H9 (cell line): ENCODE measurements at regions not wholly inside any gene's neighbourhood (a gene's known extent, or its start where the extent isn't known, plus 50 kb on each side); places are given as distances from the start of the nearest gene placed in this dataset.

Source experiments
- DNase-seq: peaks from one replicate; pipeline ENCODE4 v3.0.0-alpha.2; 2017
- H2AFZ ChIP-seq: one replicate; pipeline ENCODE4 v1.6.1; 2013; ENCODE audit warnings: mild to moderate bottlenecking, low read length, control low read depth, moderate library complexity
- H2AK5ac ChIP-seq: 2 replicates; pipeline ENCODE4 v1.6.1; 2013; ENCODE audit warnings: low read length, control low read depth, mixed read lengths; ENCODE audit not compliant: insufficient read length
- H2BK120ac ChIP-seq: one replicate; pipeline ENCODE4 v1.6.1; 2013; ENCODE audit warnings: low read depth, mild to moderate bottlenecking, low read length, control low read depth, inconsistent platforms; ENCODE audit not compliant: poor library complexity, severe bottlenecking
- H2BK12ac ChIP-seq: 2 replicates; pipeline ENCODE4 v1.6.1; 2013; ENCODE audit warnings: low read length, control low read depth, mixed read lengths, low read depth; ENCODE audit not compliant: insufficient read length
- H2BK15ac ChIP-seq: 2 replicates; pipeline ENCODE4 v1.6.1; 2013; ENCODE audit warnings: low read depth, low read length, control low read depth
- H2BK20ac ChIP-seq: one replicate; pipeline ENCODE4 v1.6.1; 2013; ENCODE audit warnings: low read depth, mild to moderate bottlenecking, low read length, control low read depth, inconsistent platforms; ENCODE audit not compliant: poor library complexity, severe bottlenecking
- H2BK5ac ChIP-seq: 2 replicates; pipeline ENCODE4 v1.6.1; 2013; ENCODE audit warnings: low read length, control low read depth, mixed read lengths; ENCODE audit not compliant: insufficient read length
- H3K14ac ChIP-seq: 2 replicates; pipeline ENCODE4 v1.6.1; 2013; ENCODE audit warnings: low read length, control low read depth; ENCODE audit not compliant: insufficient read depth
- H3K18ac ChIP-seq: 2 replicates; pipeline ENCODE4 v1.6.1; 2013; ENCODE audit warnings: low read depth, mild to moderate bottlenecking, mixed read lengths, low read length, control low read depth; ENCODE audit not compliant: insufficient read length
- H3K23ac ChIP-seq: 2 replicates; pipeline ENCODE4 v1.6.1; 2013; ENCODE audit warnings: low read length, control low read depth, mixed read lengths, low read depth; ENCODE audit not compliant: insufficient read length
- H3K23me2 ChIP-seq: 2 replicates; pipeline ENCODE4 v1.6.1; 2013; ENCODE audit warnings: low read depth, mild to moderate bottlenecking, mixed read lengths, low read length, control low read depth; ENCODE audit not compliant: insufficient read length, poor library complexity, severe bottlenecking
- H3K27ac ChIP-seq: 2 replicates; pipeline ENCODE4 v1.5.1; 2013; ENCODE audit warnings: low read length, control low read depth, mixed read lengths, low read depth; ENCODE audit not compliant: insufficient read length
- H3K27me3 ChIP-seq: 2 replicates; pipeline ENCODE4 v1.6.1; 2013; ENCODE audit warnings: low read length, control low read depth, inconsistent platforms; ENCODE audit not compliant: insufficient read depth
- H3K4ac ChIP-seq: 2 replicates; pipeline ENCODE4 v1.6.1; 2013; ENCODE audit warnings: low read depth, mild to moderate bottlenecking, control low read depth, inconsistent platforms, low read length, moderate library complexity
- H3K4me1 ChIP-seq: 2 replicates; pipeline ENCODE4 v1.6.1; 2013; ENCODE audit warnings: low read length, control low read depth, inconsistent platforms; ENCODE audit not compliant: insufficient read depth
- H3K4me2 ChIP-seq: 2 replicates; pipeline ENCODE4 v1.6.1; 2013; ENCODE audit warnings: low read length, control low read depth, mixed read lengths; ENCODE audit not compliant: insufficient read length, insufficient read depth
- H3K56ac ChIP-seq: 2 replicates; pipeline ENCODE4 v1.6.1; 2013; ENCODE audit warnings: low read depth, mild to moderate bottlenecking, mixed read lengths, low read length, control low read depth; ENCODE audit not compliant: insufficient read length
- H3K79me1 ChIP-seq: 2 replicates; pipeline ENCODE4 v1.6.1; 2013; ENCODE audit warnings: low read depth, mild to moderate bottlenecking, moderate library complexity, low read length, control low read depth, inconsistent platforms; ENCODE audit not compliant: insufficient read depth, poor library complexity, severe bottlenecking
- H3K79me2 ChIP-seq: 2 replicates; pipeline ENCODE4 v1.6.1; 2013; ENCODE audit warnings: low read length, control low read depth, inconsistent platforms; ENCODE audit not compliant: insufficient read depth
- H3K9ac ChIP-seq: 2 replicates; pipeline ENCODE4 v1.6.1; 2013; ENCODE audit warnings: low read length, control low read depth, mixed read lengths; ENCODE audit not compliant: insufficient read length; ENCODE audit errors: extremely low read depth
- H3K9me3 ChIP-seq: one replicate; pipeline ENCODE4 v1.6.1; 2013; ENCODE audit warnings: low read depth, low read length, inconsistent platforms; ENCODE audit not compliant: control insufficient read depth
- H3T11ph ChIP-seq: one replicate; pipeline ENCODE4 v1.6.1; 2013; ENCODE audit warnings: mild to moderate bottlenecking, low read length, control low read depth, inconsistent platforms
- H4K20me1 ChIP-seq: one replicate; pipeline ENCODE4 v1.6.1; 2013; ENCODE audit not compliant: control insufficient read depth, insufficient read length, insufficient read depth
- H4K5ac ChIP-seq: 2 replicates; pipeline ENCODE4 v1.6.1; 2013; ENCODE audit warnings: low read depth, mild to moderate bottlenecking, mixed read lengths, low read length, control low read depth; ENCODE audit not compliant: insufficient read length
- H4K8ac ChIP-seq: replicated peaks from 2 replicates; pipeline ENCODE4 v1.6.1; 2013; ENCODE audit warnings: low read length, control low read depth, mixed read lengths, low read depth; ENCODE audit not compliant: insufficient read length
- H4K91ac ChIP-seq: 2 replicates; pipeline ENCODE4 v1.6.1; 2013; ENCODE audit warnings: low read depth, mild to moderate bottlenecking, moderate library complexity, mixed read lengths, low read length, control low read depth; ENCODE audit not compliant: insufficient read length
- H3K27ac Mint-ChIP-seq, 3 experiments: 2 replicates in 2 of 3; 3 replicates in 1 of 3; pipeline ENCODE4 v1.8.0; 2020 to 2021; ENCODE audit warnings: mixed read lengths in 3 of 3, mild to moderate bottlenecking in 1 of 3, moderate library complexity in 1 of 3
- H3K27me3 Mint-ChIP-seq: 2 replicates; pipeline ENCODE4 v1.8.0; 2021; ENCODE audit warnings: low read depth, mild to moderate bottlenecking, moderate library complexity, mixed read lengths
- H3K36me3 Mint-ChIP-seq, 3 experiments: 2 replicates in 2 of 3; 3 replicates in 1 of 3; pipeline ENCODE4 v1.8.0; 2020 to 2021; ENCODE audit warnings: low read depth in 3 of 3, mixed read lengths in 3 of 3; ENCODE audit not compliant: insufficient read depth in 1 of 3
- H3K4me1 Mint-ChIP-seq, 2 experiments: 2 replicates each; pipeline ENCODE4 v1.8.0; 2020; ENCODE audit warnings: mixed read lengths in 2 of 2
- H3K4me3 Mint-ChIP-seq, 2 experiments: 2 replicates in 1 of 2; 3 replicates in 1 of 2; pipeline ENCODE4 v1.8.0; 2020 to 2021; ENCODE audit warnings: mild to moderate bottlenecking in 2 of 2, mixed read lengths in 2 of 2, moderate library complexity in 1 of 2
- H3K9me3 Mint-ChIP-seq, 2 experiments: 2 replicates in 1 of 2; 3 replicates in 1 of 2; pipeline ENCODE4 v1.8.0; 2020; ENCODE audit warnings: mild to moderate bottlenecking in 2 of 2, mixed read lengths in 2 of 2, moderate library complexity in 1 of 2
- WGBS: extraction: QIAGEN DNeasy Blood & Tissue Kit; methylation state at CpG from one replicate; pipeline ENCODE4 v1.1.7; 2013; ENCODE audit warnings: missing lambda C conversion rate, low lambda C conversion rate, mixed read lengths; ENCODE audit not compliant: insufficient read length; ENCODE audit errors: extremely low coverage; 5-methylcytosine and 5-hydroxymethylcytosine counted together
- TF ChIP-seq, protein P1 (sequence below): fragments of 200-600 bp; sonication (generic); conservative IDR thresholded peaks from 3 replicates; pipeline ENCODE4 v1.8.0; 2021; ENCODE audit warnings: antibody characterized with exemption, mild to moderate bottlenecking

DNA sequence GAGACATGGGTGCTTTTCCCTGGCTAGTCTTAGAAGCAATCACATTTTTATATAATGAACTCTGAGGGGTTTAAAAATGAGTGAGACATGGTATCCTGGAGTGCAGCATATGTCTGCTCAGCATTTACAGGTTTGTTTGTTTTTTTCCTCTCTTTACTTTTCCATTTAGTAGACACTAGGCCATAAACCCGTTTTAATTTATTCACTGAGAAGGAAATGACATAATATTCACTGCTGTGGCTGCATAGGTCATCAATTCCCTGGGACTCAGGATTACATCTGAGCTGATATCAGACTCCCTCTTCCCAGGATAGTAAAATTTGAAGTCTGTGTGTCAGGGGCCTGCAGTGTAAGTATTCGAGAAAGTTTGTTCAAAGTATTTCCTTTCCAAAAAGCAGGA lies 178.9 kb upstream of the SPRY1 start:
- no peaks in the 10 kb centered on the region for H3K4me1 ChIP-seq
- no CpG with 5 or more reads among the region's 2 CpGs for WGBS
- Mint-ChIP-seq H3K4me3 (no peak overlapping the region), H3K36me3 (no peaks in the 10 kb centered on the region), H3K9me3 (no peaks in the 10 kb centered on the region), H3K27me3 (no peaks in the 10 kb centered on the region), H3K4me1 (peaks cover 0 to under 1% of the 10 kb centered on the region in 2 experiments; a peak in 1 of 4 replicates), H3K27ac (no peak overlapping the region; a peak in 1 of 7 replicates)
- no peak overlapping the region for H4K91ac ChIP-seq
- H3K9ac ChIP-seq, result no peak overlapping the region
- DNase-seq, result no peak
- TF ChIP-seq, protein P1, sequence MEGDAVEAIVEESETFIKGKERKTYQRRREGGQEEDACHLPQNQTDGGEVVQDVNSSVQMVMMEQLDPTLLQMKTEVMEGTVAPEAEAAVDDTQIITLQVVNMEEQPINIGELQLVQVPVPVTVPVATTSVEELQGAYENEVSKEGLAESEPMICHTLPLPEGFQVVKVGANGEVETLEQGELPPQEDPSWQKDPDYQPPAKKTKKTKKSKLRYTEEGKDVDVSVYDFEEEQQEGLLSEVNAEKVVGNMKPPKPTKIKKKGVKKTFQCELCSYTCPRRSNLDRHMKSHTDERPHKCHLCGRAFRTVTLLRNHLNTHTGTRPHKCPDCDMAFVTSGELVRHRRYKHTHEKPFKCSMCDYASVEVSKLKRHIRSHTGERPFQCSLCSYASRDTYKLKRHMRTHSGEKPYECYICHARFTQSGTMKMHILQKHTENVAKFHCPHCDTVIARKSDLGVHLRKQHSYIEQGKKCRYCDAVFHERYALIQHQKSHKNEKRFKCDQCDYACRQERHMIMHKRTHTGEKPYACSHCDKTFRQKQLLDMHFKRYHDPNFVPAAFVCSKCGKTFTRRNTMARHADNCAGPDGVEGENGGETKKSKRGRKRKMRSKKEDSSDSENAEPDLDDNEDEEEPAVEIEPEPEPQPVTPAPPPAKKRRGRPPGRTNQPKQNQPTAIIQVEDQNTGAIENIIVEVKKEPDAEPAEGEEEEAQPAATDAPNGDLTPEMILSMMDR, result no peak
- no peak overlapping the region for H3K4ac ChIP-seq
- no peak overlapping the region for H3K14ac ChIP-seq
- H4K8ac ChIP-seq, result no peak overlapping the region
- H3T11ph ChIP-seq, result no peak overlapping the region
- no peak overlapping the region for H2BK12ac ChIP-seq
- no peaks in the 10 kb centered on the region for H3K79me2 ChIP-seq
- H3K56ac ChIP-seq, result no peak overlapping the region
- H3K27me3 ChIP-seq, result no peaks in the 10 kb centered on the region
- H4K20me1 ChIP-seq, result no peaks in the 10 kb centered on the region
- no peak overlapping the region for H4K5ac ChIP-seq
- H3K23ac ChIP-seq, result no peak overlapping the region
- no peak overlapping the region for H3K27ac ChIP-seq
- no peaks in the 10 kb centered on the region for H3K23me2 ChIP-seq
- no peak overlapping the region for H2AK5ac ChIP-seq
- H3K4me2 ChIP-seq, result no peak overlapping the region
- H3K79me1 ChIP-seq, result no peaks in the 10 kb centered on the region
- no peak overlapping the region for H2BK20ac ChIP-seq
- H3K9me3 ChIP-seq, result no peaks in the 10 kb centered on the region
- no peak overlapping the region for H3K18ac ChIP-seq
- H2BK5ac ChIP-seq, result no peak overlapping the region
- no peak overlapping the region for H2BK15ac ChIP-seq
- no peak overlapping the region for H2BK120ac ChIP-seq
- no peak overlapping the region for H2AFZ ChIP-seq
